ENCODE measurements at regions not wholly inside any gene's neighbourhood (a gene's known extent, or its start where the extent isn't known, plus 50 kb on each side); places are given as distances from the start of the nearest gene placed in this dataset.

DNA sequence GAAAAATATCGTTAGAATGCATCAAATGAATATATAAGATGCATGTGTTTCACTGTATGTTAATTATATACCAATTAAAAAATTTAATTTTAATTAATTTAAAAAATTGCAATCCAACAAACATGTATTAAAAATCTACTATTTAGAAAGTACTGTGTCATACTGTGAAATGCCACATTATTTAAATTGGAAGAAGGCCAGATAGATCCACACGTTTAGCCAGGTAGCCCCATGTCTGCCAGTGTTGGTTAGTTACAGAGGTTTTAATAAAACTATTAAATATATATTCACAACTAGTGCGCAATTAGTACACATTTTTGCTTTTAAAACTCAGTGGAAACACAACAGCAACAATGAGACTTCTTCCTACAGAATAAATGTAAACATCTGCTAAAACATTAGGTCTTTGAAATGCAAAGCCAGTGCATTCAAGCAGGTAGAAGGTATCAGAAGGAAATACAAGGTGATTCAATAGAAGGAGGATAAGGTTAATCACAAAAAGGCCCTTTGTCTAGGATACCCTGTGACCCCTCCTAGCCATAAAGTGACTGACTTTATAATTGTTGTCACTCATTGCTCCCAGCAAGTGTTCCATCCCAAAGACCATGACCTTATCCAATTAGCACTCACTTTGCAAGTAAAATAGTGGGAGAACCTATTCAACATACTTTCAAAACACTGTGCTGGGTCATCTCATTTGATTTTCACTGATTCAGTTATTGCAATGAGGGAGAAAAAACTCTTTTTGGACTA is 211.5 kb downstream of the TTLL7 start:
- Histone ChIP-seq H3K9me3 (peaks cover 0 to 12% (median 0%) of the 10 kb centered on the region in 3 donors), H3K36me3 (no peaks in the 10 kb centered on the region), H3K4me1 (no peaks in the 10 kb centered on the region), H3K27ac (no peak overlapping the region), H3K27me3 (no peaks in the 10 kb centered on the region), H3K4me3 (no peak overlapping the region)
- TF ChIP-seq POLR2A (IDR thresholded peaks at IDR 0.05) = no peak
- TF ChIP-seq EP300 (IDR thresholded peaks at IDR 0.05) = no peak
- no peak for TF ChIP-seq POLR2AphosphoS5 (IDR thresholded peaks at IDR 0.05)
- TF ChIP-seq, protein P1, sequence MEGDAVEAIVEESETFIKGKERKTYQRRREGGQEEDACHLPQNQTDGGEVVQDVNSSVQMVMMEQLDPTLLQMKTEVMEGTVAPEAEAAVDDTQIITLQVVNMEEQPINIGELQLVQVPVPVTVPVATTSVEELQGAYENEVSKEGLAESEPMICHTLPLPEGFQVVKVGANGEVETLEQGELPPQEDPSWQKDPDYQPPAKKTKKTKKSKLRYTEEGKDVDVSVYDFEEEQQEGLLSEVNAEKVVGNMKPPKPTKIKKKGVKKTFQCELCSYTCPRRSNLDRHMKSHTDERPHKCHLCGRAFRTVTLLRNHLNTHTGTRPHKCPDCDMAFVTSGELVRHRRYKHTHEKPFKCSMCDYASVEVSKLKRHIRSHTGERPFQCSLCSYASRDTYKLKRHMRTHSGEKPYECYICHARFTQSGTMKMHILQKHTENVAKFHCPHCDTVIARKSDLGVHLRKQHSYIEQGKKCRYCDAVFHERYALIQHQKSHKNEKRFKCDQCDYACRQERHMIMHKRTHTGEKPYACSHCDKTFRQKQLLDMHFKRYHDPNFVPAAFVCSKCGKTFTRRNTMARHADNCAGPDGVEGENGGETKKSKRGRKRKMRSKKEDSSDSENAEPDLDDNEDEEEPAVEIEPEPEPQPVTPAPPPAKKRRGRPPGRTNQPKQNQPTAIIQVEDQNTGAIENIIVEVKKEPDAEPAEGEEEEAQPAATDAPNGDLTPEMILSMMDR (IDR thresholded peaks at IDR 0.05) = no peak
- WGBS, 2 donors (ENCODE audit: low coverage in 1 of 2) = 79 to 84% methylated on average over 3 of the region's 3 CpGs
- ATAC-seq = no peak

DNA sequence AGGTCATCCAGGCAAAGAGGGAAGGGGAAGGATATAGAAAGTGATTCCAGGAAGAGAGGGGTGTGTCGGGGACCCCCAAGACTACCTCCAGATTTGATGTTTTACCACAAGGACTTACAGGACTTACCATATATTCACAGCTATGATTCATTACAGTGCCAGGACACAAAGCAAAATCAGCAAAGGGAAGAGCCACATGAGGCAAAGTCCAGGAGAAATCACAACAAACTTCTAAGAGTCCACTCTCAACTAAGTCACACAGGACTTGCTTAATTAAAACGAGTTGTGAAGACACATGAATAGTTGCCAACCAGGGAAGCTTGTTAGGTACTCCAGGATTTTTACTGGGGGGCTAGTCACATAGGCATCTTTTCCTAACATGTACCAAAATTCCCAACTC is 217.3 kb downstream of the TTLL7 start:
- peaks cover 0 to 12% (median 0%) of the 10 kb centered on the region in 3 donors for H3K9me3 ChIP-seq

DNA sequence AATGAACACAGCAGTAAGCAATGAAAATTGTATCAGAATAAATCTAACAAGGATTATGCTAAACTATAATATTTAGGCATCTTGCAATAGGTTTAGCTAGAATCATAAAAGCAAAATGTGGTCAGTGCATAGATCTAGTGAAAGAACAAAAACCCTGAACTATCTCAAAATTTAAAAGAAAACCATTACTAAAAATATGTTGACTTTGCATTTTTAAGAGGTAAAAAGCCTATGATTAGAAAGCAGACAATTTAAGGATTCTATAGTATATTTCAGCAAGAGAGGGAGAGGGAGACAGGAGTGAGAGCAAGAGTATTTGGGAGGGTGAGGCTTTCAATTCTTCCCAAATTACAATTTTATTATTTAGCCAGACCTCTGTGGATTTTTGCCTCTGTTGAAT is 219.4 kb downstream of the TTLL7 start:
- ATAC-seq = no peak
- H3K4me3 ChIP-seq = no peak overlapping the region
- no peak overlapping the region for H3K27ac ChIP-seq
- no peaks in the 10 kb centered on the region for H3K27me3 ChIP-seq
- H3K9me3 ChIP-seq = peaks cover 0 to 12% (median 0%) of the 10 kb centered on the region in 3 donors
- TF ChIP-seq EP300 (IDR thresholded peaks at IDR 0.05) (no peak), POLR2AphosphoS5 (IDR thresholded peaks at IDR 0.05) (no peak), POLR2A (IDR thresholded peaks at IDR 0.05) (no peak)
- TF ChIP-seq, protein P1 (IDR thresholded peaks at IDR 0.05) = no peak
- no peaks in the 10 kb centered on the region for H3K36me3 ChIP-seq
- H3K4me1 ChIP-seq = no peaks in the 10 kb centered on the region

More for the DNA sequence above, 217.3 kb downstream of the TTLL7 start:
- Histone ChIP-seq H3K36me3 (no peaks in the 10 kb centered on the region), H3K27me3 (no peaks in the 10 kb centered on the region), H3K27ac (no peak overlapping the region), H3K4me1 (no peaks in the 10 kb centered on the region), H3K4me3 (no peak overlapping the region)
- TF ChIP-seq, protein P1 (IDR thresholded peaks at IDR 0.05) = no peak
- TF ChIP-seq EP300 (IDR thresholded peaks at IDR 0.05) (no peak), POLR2AphosphoS5 (IDR thresholded peaks at IDR 0.05) (no peak), POLR2A (IDR thresholded peaks at IDR 0.05) (no peak)
- ATAC-seq = no peak
- WGBS, 2 donors (ENCODE audit: low coverage in 1 of 2) = 73 to 95% methylated on average over 2 of the region's 2 CpGs

DNA sequence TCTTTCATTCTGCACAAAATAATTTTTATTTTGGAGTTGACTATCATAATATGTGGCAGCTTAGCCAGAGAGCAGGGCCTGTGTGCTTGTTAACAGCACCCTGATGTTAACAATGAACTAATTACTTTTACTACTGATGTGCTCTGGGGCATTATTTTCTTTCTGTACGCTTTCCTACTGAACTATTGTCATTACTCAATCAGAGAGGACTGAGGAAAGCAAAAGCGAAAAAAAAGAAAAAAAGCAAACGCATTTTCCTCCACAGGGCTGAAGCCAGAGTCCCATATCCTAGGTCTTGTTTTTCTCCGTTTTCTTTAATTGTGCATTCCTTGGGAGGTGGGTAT is 221.2 kb downstream of the TTLL7 start:
- Histone ChIP-seq H3K9me3 (no peaks in the 10 kb centered on the region), H3K4me1 (no peaks in the 10 kb centered on the region), H3K4me3 (no peak overlapping the region), H3K36me3 (no peaks in the 10 kb centered on the region), H3K27me3 (no peaks in the 10 kb centered on the region), H3K27ac (no peak overlapping the region)
- TF ChIP-seq EP300 (IDR thresholded peaks at IDR 0.05) (no peak), POLR2AphosphoS5 (IDR thresholded peaks at IDR 0.05) (no peak), POLR2A (IDR thresholded peaks at IDR 0.05) (no peak)
- TF ChIP-seq, protein P1 (IDR thresholded peaks at IDR 0.05) = no peak
- ATAC-seq = no peak
- 82 to 88% methylated on average over 4 of the region's 4 CpGs for WGBS, 2 donors (ENCODE audit: low coverage in 1 of 2)
